HepG2 (cell line): ENCODE measurements at regions not wholly inside any gene's neighbourhood (a gene's known extent, or its start where the extent isn't known, plus 50 kb on each side); places are given as distances from the start of the nearest gene placed in this dataset.

Experiments used
- ATAC-seq: fragments of 200-7000 bp; cut with Tn5 transposase; 3 replicates; pipeline ENCODE4 v1.9.1; 2020; ENCODE audit warnings: mild to moderate bottlenecking, moderate library complexity
- BruUV-seq: library from RNA; stranded (reverse); fragments of 400-500 nt; replicated peaks from 2 replicates; lab custom pipeline; 2021; lab: Mats Ljungman, UMichigan
- CTCF ChIA-PET: fragments of 300-600 bp; formaldehyde crosslinking; extraction: SDS; loops from one replicate; lab custom pipeline; 2021; ENCODE audit warnings: low total read pairs, inconsistent platforms, low intra/inter-chr PET ratio; lab: Yijun Ruan, JAX
- POLR2A ChIA-PET: fragments of 350-600 bp; sonication (Branson Sonifier 250); formaldehyde crosslinking; loops from one replicate; lab custom pipeline; 2020; ENCODE audit warnings: antibody characterized with exemption, inconsistent platforms; lab: Yijun Ruan, JAX
- DNase-seq: peaks from one replicate; pipeline ENCODE4 v3.0.0-alpha.2; 2015; ENCODE audit warnings: low spot score
- FAIRE-seq: peaks from 3 replicates; lab custom pipeline; 2011; peaks lifted over from hg19 to GRCh38; lab: Jason Lieb, UNC
- H2AFZ ChIP-seq: one replicate; pipeline ENCODE4 v1.6.1; 2011; ENCODE audit warnings: low read length, inconsistent platforms
- H3K27ac ChIP-seq: fragments of 300-600 bp; 3 replicates; pipeline ENCODE4 v1.8.0; 2011; ENCODE audit warnings: mixed run types, mild to moderate bottlenecking, mixed read lengths, low read length, inconsistent platforms; ENCODE audit not compliant: insufficient read depth; ENCODE audit errors: extremely low read length
- H3K27me3 ChIP-seq, 2 experiments: fragments of 200-600 bp in 1 of 2; 2 replicates in 1 of 2; 3 replicates in 1 of 2; pipeline versions ENCODE4 v1.6.0 to v1.8.0; 2011; ENCODE audit warnings: low read length in 2 of 2, mild to moderate bottlenecking in 2 of 2, moderate library complexity in 2 of 2, inconsistent platforms in 1 of 2; ENCODE audit not compliant: insufficient read depth in 2 of 2, control insufficient read depth in 1 of 2
- H3K36me3 ChIP-seq, 2 experiments: fragments of 200-600 bp in 1 of 2; replicated peaks in 1 of 2; 2 replicates in 1 of 2; 3 replicates in 1 of 2; pipeline versions ENCODE4 v1.5.1 to v1.8.0; 2011; ENCODE audit warnings: low read length in 2 of 2, inconsistent platforms in 1 of 2; ENCODE audit not compliant: insufficient read depth in 2 of 2, control insufficient read depth in 1 of 2
- H3K4me1 ChIP-seq: 2 replicates; pipeline ENCODE4 v1.5.1; 2012; ENCODE audit warnings: low read length, inconsistent platforms; ENCODE audit not compliant: insufficient read depth
- H3K4me2 ChIP-seq: 2 replicates; pipeline ENCODE4 v1.6.0; 2011; ENCODE audit warnings: low read depth, low read length, inconsistent platforms
- H3K4me3 ChIP-seq, 3 experiments: fragments of 200-600 bp in 1 of 3; sonication (generic), shearing (Covaris generic) in 1 of 3; replicated peaks in 1 of 3; 2 replicates each; pipeline ENCODE4 v1.5.1; 2011 to 2016; ENCODE audit warnings: low read length in 3 of 3, inconsistent platforms in 2 of 3, low read depth in 2 of 3, mild to moderate bottlenecking in 2 of 3, control low read depth in 1 of 3, mixed read lengths in 1 of 3; ENCODE audit not compliant: insufficient read depth in 1 of 3
- H3K79me2 ChIP-seq: one replicate; pipeline ENCODE4 v1.6.1; 2011; ENCODE audit warnings: low read length, inconsistent platforms; ENCODE audit not compliant: insufficient read depth
- H3K9ac ChIP-seq: 2 replicates; pipeline ENCODE4 v1.6.0; 2011; ENCODE audit warnings: mild to moderate bottlenecking, low read depth, low read length, inconsistent platforms; ENCODE audit not compliant: insufficient read depth
- H3K9me3 ChIP-seq: 2 replicates; pipeline ENCODE4 v1.5.1; 2012; ENCODE audit warnings: mild to moderate bottlenecking, low read length
- H4K20me1 ChIP-seq: 2 replicates; pipeline ENCODE4 v1.6.0; 2011; ENCODE audit warnings: inconsistent platforms, mild to moderate bottlenecking, low read length, moderate library complexity; ENCODE audit not compliant: insufficient read depth
- ATF7 ChIP-seq, 2 experiments: fragments of 450-650 bp in 1 of 2; sonication (generic) in 1 of 2; formaldehyde crosslinking in 1 of 2; IDR thresholded peaks; 2 replicates each; pipeline versions ENCODE4 v1.4.0 to v1.6.1; 2016 to 2020; ENCODE audit warnings: antibody characterized with exemption in 1 of 2, mild to moderate bottlenecking in 1 of 2, missing genetic modification reagents in 1 of 2
- KAT7 ChIP-seq: IDR thresholded peaks from 2 replicates; pipeline ENCODE4 v1.6.1; 2018; ENCODE audit warnings: borderline replicate concordance, missing compliant biosample characterization
- SOX5 ChIP-seq: IDR thresholded peaks from 2 replicates; pipeline ENCODE4 v1.6.1; 2016; ENCODE audit warnings: borderline replicate concordance
- SPEN ChIP-seq: sonication (generic); formaldehyde crosslinking; IDR thresholded peaks from 2 replicates; pipeline ENCODE4 v1.5.1; 2020; ENCODE audit warnings: low read depth, mild to moderate bottlenecking, missing genetic modification reagents
- TRIM24 ChIP-seq: sonication (generic); formaldehyde crosslinking; IDR thresholded peaks from 2 replicates; pipeline ENCODE4 v1.8.0; 2022; ENCODE audit warnings: mild to moderate bottlenecking, missing genetic modification reagents
- XBP1 ChIP-seq: sonication (generic); formaldehyde crosslinking; IDR thresholded peaks from 2 replicates; pipeline ENCODE4 v1.5.0; 2020; ENCODE audit warnings: missing genetic modification reagents
- ZNF414 ChIP-seq: sonication (generic); formaldehyde crosslinking; IDR thresholded peaks from 2 replicates; pipeline ENCODE4 v1.5.0; 2020; ENCODE audit warnings: missing genetic modification reagents
- ZNF441 ChIP-seq: sonication (generic); formaldehyde crosslinking; IDR thresholded peaks from 2 replicates; pipeline ENCODE4 v1.7.0; 2021; ENCODE audit warnings: missing genetic modification reagents, borderline replicate concordance
- ZNF776 ChIP-seq: sonication (generic); formaldehyde crosslinking; IDR thresholded peaks from 2 replicates; pipeline ENCODE4 v1.4.0; 2020; ENCODE audit warnings: mild to moderate bottlenecking, missing genetic modification reagents
- ZNF839 ChIP-seq: sonication (generic); formaldehyde crosslinking; IDR thresholded peaks from 2 replicates; pipeline ENCODE4 v1.4.0; 2020; ENCODE audit warnings: missing genetic modification reagents, mild to moderate bottlenecking, borderline replicate concordance
- WGBS: methylation state at CpG from one replicate; pipeline ENCODE4 v1.1.6; 2017; ENCODE audit warnings: low lambda C conversion rate; 5-methylcytosine and 5-hydroxymethylcytosine counted together
- in situ Hi-C: cut with HindIII; loops from 2 replicates; pipeline ENCODE4 v1.10.0; 2017; ENCODE audit warnings: low pct_unique_long_range_greater_than_20kb; ENCODE audit not compliant: extremely low pct_ligation_motif_present
- intact Hi-C: fragments of 100-400 bp; cut with micrococcal nuclease; formaldehyde crosslinking; loops from one replicate; pipeline ENCODE4 v1.10.0; 2022; ENCODE audit not compliant: unreplicated experiment

GRCh38 chr13:106633321-106633720 is 65.4 kb upstream of the ARGLU1 start (continued):
- no peak for TF ChIP-seq SOX5 (CRISPR knock-in tag)
- no peak for TF ChIP-seq TRIM24 (CRISPR knock-in tag)

GRCh38 chr13:106630650-106631049 is 62.7 kb upstream of the ARGLU1 start:
- FAIRE-seq (no peak), DNase-seq (no peak), ATAC-seq (no peak)
- peaks cover 0 to 6% of the 10 kb centered on the region in 2 experiments; a peak in 2 of 5 replicates for H3K27me3 ChIP-seq
- intact Hi-C loops: no loop called here
- no peaks in the 10 kb centered on the region for H3K36me3 ChIP-seq
- no TSS peak for BruUV-seq
- CTCF ChIA-PET: no interaction called here
- H3K9ac ChIP-seq: no peak overlapping the region
- no peaks in the 10 kb centered on the region for H3K79me2 ChIP-seq
- POLR2A ChIA-PET: interaction anchor here (0.5 kb wide), 1 partner anchor 1372 kb away, joined by 6 read pairs; no protein-coding TSS in a partner anchor
- H3K4me2 ChIP-seq: no peak overlapping the region
- no peak for TF ChIP-seq XBP1 (CRISPR knock-in tag)
- no peak for TF ChIP-seq ZNF776
- TF ChIP-seq KAT7 (CRISPR knock-in tag): no peak
- no peak for TF ChIP-seq ZNF839 (CRISPR knock-in tag)
- no peak for TF ChIP-seq ZNF414 (CRISPR knock-in tag)
- no peak for TF ChIP-seq ZNF441 (CRISPR knock-in tag)
- TF ChIP-seq ATF7 (IDR thresholded peaks at IDR 0.05): no peak
- TF ChIP-seq ATF7 (CRISPR knock-in tag; IDR thresholded peaks at IDR 0.05): no peak
- no peak for TF ChIP-seq SPEN (CRISPR knock-in tag)
- in situ Hi-C loops: no loop called here
- no peaks in the 10 kb centered on the region for H4K20me1 ChIP-seq
- H3K4me1 ChIP-seq: no peaks in the 10 kb centered on the region
- no peak overlapping the region for H2AFZ ChIP-seq
- WGBS: 0% methylated on average over 2 of the region's 6 CpGs
- no peak overlapping the region for H3K4me3 ChIP-seq
- H3K27ac ChIP-seq: no peak overlapping the region
- no peaks in the 10 kb centered on the region for H3K9me3 ChIP-seq
